Lung (tissue), 11 donors: ENCODE measurements at regions not wholly inside any gene's neighbourhood (a gene's known extent, or its start where the extent isn't known, plus 50 kb on each side); places are given as distances from the start of the nearest gene placed in this dataset.

Source experiments
- ATAC-seq: fragments of 200-7000 bp; cut with Tn5 transposase; one replicate; pipeline ENCODE4 v1.9.1; 2020; ENCODE audit warnings: moderate number of reproducible peaks; ENCODE audit not compliant: insufficient read depth, low FRiP score
- DNase-seq, 3 donors: peaks; one replicate each; pipeline ENCODE4 v3.0.0-alpha.2; 2013 to 2017
- H3K27ac ChIP-seq, 2 donors: one replicate each; pipeline ENCODE4 v1.5.1; 2013; ENCODE audit warnings: mild to moderate bottlenecking in 2 of 2, moderate library complexity in 2 of 2, control low read depth in 1 of 2, inconsistent platforms in 1 of 2, low read depth in 1 of 2, low read length in 1 of 2
- H3K27me3 ChIP-seq, 3 donors: one replicate each; pipeline ENCODE4 v1.5.1; 2013; ENCODE audit warnings: low read length in 2 of 3; ENCODE audit not compliant: control insufficient read depth in 3 of 3, insufficient read depth in 3 of 3
- H3K36me3 ChIP-seq, 4 donors: one replicate each; pipeline ENCODE4 v1.5.1; 2013; ENCODE audit warnings: low read length in 4 of 4, mild to moderate bottlenecking in 1 of 4, moderate library complexity in 1 of 4; ENCODE audit not compliant: control insufficient read depth in 4 of 4, insufficient read depth in 4 of 4
- H3K4me1 ChIP-seq, 5 donors: one replicate each; pipeline ENCODE4 v1.5.1; 2013; ENCODE audit warnings: low read length in 5 of 5, mild to moderate bottlenecking in 2 of 5, moderate library complexity in 1 of 5; ENCODE audit not compliant: control insufficient read depth in 5 of 5, insufficient read depth in 5 of 5
- H3K4me3 ChIP-seq: one replicate; pipeline ENCODE4 v1.5.1; 2013; ENCODE audit warnings: mild to moderate bottlenecking, control low read depth, moderate library complexity
- H3K9ac ChIP-seq, 2 donors: one replicate each; pipeline ENCODE4 v1.5.1; 2013; ENCODE audit warnings: low read length in 2 of 2, control low read depth in 1 of 2; ENCODE audit not compliant: insufficient read depth in 1 of 2
- H3K9me3 ChIP-seq, 4 donors: one replicate each; pipeline ENCODE4 v1.5.1; 2013; ENCODE audit warnings: low read length in 3 of 4, mild to moderate bottlenecking in 1 of 4, moderate library complexity in 1 of 4; ENCODE audit not compliant: control insufficient read depth in 4 of 4, insufficient read depth in 3 of 4
- WGBS, 2 donors: extraction: QIAGEN DNeasy Blood & Tissue Kit; methylation state at CpG; one replicate each; pipeline ENCODE4 v1.1.7; 2013; 5-methylcytosine and 5-hydroxymethylcytosine counted together
- TF ChIP-seq, protein P1 (sequence below): IDR thresholded peaks from 2 replicates; pipeline ENCODE4 v1.5.1; 2012; ENCODE audit warnings: mild to moderate bottlenecking; ENCODE audit errors: control extremely low read depth, extremely low read depth
- donor health status: control.
- donor health status: control.
- donor health status: Bipolar disorder and iron deficiency.
- donor health status: healthy.
- donor health status: DM: yes; HTN: yes; CAD: no.

GRCh38 chr6:163745536-163746400 lies 331.2 kb downstream of the QKI start:
- TF ChIP-seq, protein P1, sequence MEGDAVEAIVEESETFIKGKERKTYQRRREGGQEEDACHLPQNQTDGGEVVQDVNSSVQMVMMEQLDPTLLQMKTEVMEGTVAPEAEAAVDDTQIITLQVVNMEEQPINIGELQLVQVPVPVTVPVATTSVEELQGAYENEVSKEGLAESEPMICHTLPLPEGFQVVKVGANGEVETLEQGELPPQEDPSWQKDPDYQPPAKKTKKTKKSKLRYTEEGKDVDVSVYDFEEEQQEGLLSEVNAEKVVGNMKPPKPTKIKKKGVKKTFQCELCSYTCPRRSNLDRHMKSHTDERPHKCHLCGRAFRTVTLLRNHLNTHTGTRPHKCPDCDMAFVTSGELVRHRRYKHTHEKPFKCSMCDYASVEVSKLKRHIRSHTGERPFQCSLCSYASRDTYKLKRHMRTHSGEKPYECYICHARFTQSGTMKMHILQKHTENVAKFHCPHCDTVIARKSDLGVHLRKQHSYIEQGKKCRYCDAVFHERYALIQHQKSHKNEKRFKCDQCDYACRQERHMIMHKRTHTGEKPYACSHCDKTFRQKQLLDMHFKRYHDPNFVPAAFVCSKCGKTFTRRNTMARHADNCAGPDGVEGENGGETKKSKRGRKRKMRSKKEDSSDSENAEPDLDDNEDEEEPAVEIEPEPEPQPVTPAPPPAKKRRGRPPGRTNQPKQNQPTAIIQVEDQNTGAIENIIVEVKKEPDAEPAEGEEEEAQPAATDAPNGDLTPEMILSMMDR: no peak
- DNase-seq (peak in 1 of 3 donors; percentile 32), ATAC-seq (no peak)
- Histone ChIP-seq H3K9me3 (no peaks in the 10 kb centered on the region), H3K4me1 (peaks cover 0 to 5% (median 0%) of the 10 kb centered on the region in 5 donors), H3K36me3 (no peaks in the 10 kb centered on the region), H3K9ac (no peak overlapping the region), H3K4me3 (no peak overlapping the region), H3K27me3 (no peaks in the 10 kb centered on the region), H3K27ac (peak overlapping the region in 1 of 2 donors; percentile 73)
- WGBS, 2 donors: 69 to 86% methylated on average over 10 of the region's 10 CpGs

GRCh38 chr6:163744256-163744925 lies 329.9 kb downstream of the QKI start:
- H3K4me3 ChIP-seq: no peak overlapping the region
- H3K36me3 ChIP-seq: no peaks in the 10 kb centered on the region
- WGBS, 2 donors: 93 to 94% methylated on average over 19 of the region's 19 CpGs
- peak overlapping the region in 1 of 2 donors; percentile 67 for H3K27ac ChIP-seq
- TF ChIP-seq, protein P1: no peak
- H3K9ac ChIP-seq: no peak overlapping the region
- peaks cover 0 to 5% (median 0%) of the 10 kb centered on the region in 5 donors for H3K4me1 ChIP-seq
- H3K27me3 ChIP-seq: no peaks in the 10 kb centered on the region
- no peaks in the 10 kb centered on the region for H3K9me3 ChIP-seq
- ATAC-seq: no peak
- DNase-seq: no peak

DNA sequence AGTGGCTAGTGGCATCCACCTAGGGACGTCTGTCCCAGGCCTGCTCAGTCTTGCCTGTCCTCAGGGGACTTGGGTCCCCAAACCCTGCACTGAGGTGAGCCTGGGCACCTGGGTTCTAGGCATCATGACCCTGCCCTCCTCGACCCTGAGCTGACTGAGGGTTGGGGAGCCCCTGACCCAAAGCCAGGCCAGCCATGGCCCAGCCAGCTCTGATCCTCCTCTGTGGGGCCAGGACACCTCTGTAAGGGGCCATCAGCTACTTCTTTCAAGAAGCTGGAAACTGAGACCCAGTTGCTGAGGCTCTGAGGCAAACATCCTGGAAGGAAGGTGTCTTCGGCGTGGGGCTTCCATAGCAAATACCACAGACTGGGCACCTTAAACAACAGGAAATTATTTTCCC lies 329.3 kb downstream of the QKI start:
- Histone ChIP-seq H3K4me1 (peaks cover 0 to 5% (median 0%) of the 10 kb centered on the region in 5 donors), H3K9ac (no peak overlapping the region), H3K27me3 (no peaks in the 10 kb centered on the region), H3K9me3 (no peaks in the 10 kb centered on the region), H3K4me3 (no peak overlapping the region), H3K27ac (no peak overlapping the region), H3K36me3 (no peaks in the 10 kb centered on the region)
- DNase-seq (no peak), ATAC-seq (no peak)
- 77 to 86% methylated on average over 4 of the region's 4 CpGs for WGBS, 2 donors
- TF ChIP-seq, protein P1: no peak
